ENCODE measurements at regions not wholly inside any gene's neighbourhood (a gene's known extent, or its start where the extent isn't known, plus 50 kb on each side); places are given as distances from the start of the nearest gene placed in this dataset.

- Histone ChIP-seq H2AFZ (ENCODE audit: low read depth, low read length) (no peak overlapping the region), H3K9me3 (replicated peaks; ENCODE audit: control insufficient read depth, insufficient read depth, low read length) (no peaks in the 10 kb centered on the region), H3K4me3 (replicated peaks in 1 of 3; ENCODE audit: insufficient read depth in 1 of 3, low read depth in 1 of 3, low read length in 3 of 3) (no peak overlapping the region), H3K9ac (replicated peaks; ENCODE audit: extremely low read depth, insufficient read depth, low read length) (no peak overlapping the region), H3K9me1 (replicated peaks; ENCODE audit: control insufficient read depth, extremely low read depth, insufficient read depth, low read length) (no peaks in the 10 kb centered on the region), H3K4me2 (ENCODE audit: insufficient read depth, low read length) (no peak overlapping the region), H3K4me1 (ENCODE audit: control insufficient read depth, extremely low read depth, insufficient read depth, low read length) (peaks cover 23% of the 10 kb centered on the region), H3K27me3 (ENCODE audit: control insufficient read depth in 2 of 2, insufficient read depth in 2 of 2, low read length in 2 of 2) (no peaks in the 10 kb centered on the region), H4K20me1 (replicated peaks; ENCODE audit: control insufficient read depth, extremely low read depth, insufficient read depth, low read length) (no peaks in the 10 kb centered on the region), H3K79me2 (ENCODE audit: control insufficient read depth, insufficient read depth, low read length) (no peaks in the 10 kb centered on the region), H3K36me3 (ENCODE audit: control insufficient read depth in 2 of 2, extremely low read depth in 1 of 2, insufficient read depth in 2 of 2, low read length in 2 of 2) (no peaks in the 10 kb centered on the region), H3K27ac (ENCODE audit: insufficient read depth, low read depth, low read length) (no peak overlapping the region)
- FAIRE-seq (no peak), DNase-seq (ENCODE audit: low read depth, low spot score) (no peak)
- POLR2A ChIA-PET: no interaction called here
- intact Hi-C loops (cut with micrococcal nuclease): loop anchor here (5.0 kb wide), 1 partner anchor 120 kb away; the partner anchor contains the start of gene TARS1
- no peak for TF ChIP-seq JUN (IDR thresholded peaks at IDR 0.05; ENCODE audit: borderline replicate concordance, insufficient read depth, insufficient read length, low read depth)
- TF ChIP-seq GATA2 (IDR thresholded peaks at IDR 0.05; ENCODE audit: insufficient read depth, insufficient read length, low read depth, low read length): no peak
- dilution Hi-C loops (cut with MboI; ENCODE audit: extremely low pct_ligation_motif_present, low sequenced_read_pairs): no loop called here
- CTCF ChIA-PET: interaction anchor here (0.9 kb wide), 1 partner anchor 44 kb away, joined by 3 read pairs; no protein-coding TSS in a partner anchor
- no TSS peak for BruUV-seq (replicated peaks)
These were observed 118.1 kb upstream of the TARS1 start for GRCh38 chr5:33322632-33323031.

GRCh38 chr5:33324667-33325307 lies 116.0 kb upstream of the TARS1 start:
- no peak overlapping the region for H3K4me3 ChIP-seq (replicated peaks in 1 of 3; ENCODE audit: insufficient read depth in 1 of 3, low read depth in 1 of 3, low read length in 3 of 3)
- no peak overlapping the region for H3K27ac ChIP-seq (ENCODE audit: insufficient read depth, low read depth, low read length)
- H4K20me1 ChIP-seq (replicated peaks; ENCODE audit: control insufficient read depth, extremely low read depth, insufficient read depth, low read length): no peaks in the 10 kb centered on the region
- ChIA-PET CTCF (no interaction called here), POLR2A (no interaction called here)
- no peak overlapping the region for H2AFZ ChIP-seq (ENCODE audit: low read depth, low read length)
- peaks cover 17% of the 10 kb centered on the region for H3K4me1 ChIP-seq (ENCODE audit: control insufficient read depth, extremely low read depth, insufficient read depth, low read length)
- H3K9me3 ChIP-seq (replicated peaks; ENCODE audit: control insufficient read depth, insufficient read depth, low read length): no peaks in the 10 kb centered on the region
- intact Hi-C loops (cut with micrococcal nuclease): loop anchor here (5.0 kb wide), 1 partner anchor 118 kb away; the partner anchor contains the start of gene TARS1
- FAIRE-seq (no peak), DNase-seq (ENCODE audit: low read depth, low spot score) (no peak)
- H3K36me3 ChIP-seq (ENCODE audit: control insufficient read depth in 2 of 2, extremely low read depth in 1 of 2, insufficient read depth in 2 of 2, low read length in 2 of 2): no peaks in the 10 kb centered on the region
- dilution Hi-C loops (cut with MboI; ENCODE audit: extremely low pct_ligation_motif_present, low sequenced_read_pairs): no loop called here
- TF ChIP-seq GATA2 (IDR thresholded peaks at IDR 0.05; ENCODE audit: insufficient read depth, insufficient read length, low read depth, low read length) (no peak), MAX (IDR thresholded peaks at IDR 0.05; ENCODE audit: insufficient read depth, insufficient read length) (no peak), POLR2AphosphoS5 (IDR thresholded peaks at IDR 0.05; ENCODE audit: insufficient read depth, low read depth, low read length) (no peak), JUN (IDR thresholded peaks at IDR 0.05; ENCODE audit: borderline replicate concordance, insufficient read depth, insufficient read length, low read depth) (no peak), MYC (IDR thresholded peaks at IDR 0.05; ENCODE audit: low read depth, low read length) (no peak), EZH2 (IDR thresholded peaks at IDR 0.05; ENCODE audit: borderline replicate concordance, low read depth, low read length, severe bottlenecking) (no peak)
- H3K9me1 ChIP-seq (replicated peaks; ENCODE audit: control insufficient read depth, extremely low read depth, insufficient read depth, low read length): no peaks in the 10 kb centered on the region
- no peaks in the 10 kb centered on the region for H3K27me3 ChIP-seq (ENCODE audit: control insufficient read depth in 2 of 2, insufficient read depth in 2 of 2, low read length in 2 of 2)
- no TSS peak for BruUV-seq (replicated peaks)
- H3K79me2 ChIP-seq (ENCODE audit: control insufficient read depth, insufficient read depth, low read length): no peaks in the 10 kb centered on the region
- no peak overlapping the region for H3K4me2 ChIP-seq (ENCODE audit: insufficient read depth, low read length)
- no peak overlapping the region for H3K9ac ChIP-seq (replicated peaks; ENCODE audit: extremely low read depth, insufficient read depth, low read length)

All from endothelial cell of umbilical vein (primary cell).